Stimulated activated CD8-positive, alpha-beta memory T cell treated with anti-CD3 and anti-CD28 coated beads, Interleukin-4, amount 100 ng/mL, for 4 hours (primary cell): ENCODE measurements at regions not wholly inside any gene's neighbourhood (a gene's known extent, or its start where the extent isn't known, plus 50 kb on each side); places are given as distances from the start of the nearest gene placed in this dataset.

Source experiments
- DNase-seq, 2 donors: peaks; one replicate each; pipeline ENCODE4 v3.0.0-alpha.2; 2020; ENCODE audit warnings: low read depth in 2 of 2, low spot score in 1 of 2

DNA sequence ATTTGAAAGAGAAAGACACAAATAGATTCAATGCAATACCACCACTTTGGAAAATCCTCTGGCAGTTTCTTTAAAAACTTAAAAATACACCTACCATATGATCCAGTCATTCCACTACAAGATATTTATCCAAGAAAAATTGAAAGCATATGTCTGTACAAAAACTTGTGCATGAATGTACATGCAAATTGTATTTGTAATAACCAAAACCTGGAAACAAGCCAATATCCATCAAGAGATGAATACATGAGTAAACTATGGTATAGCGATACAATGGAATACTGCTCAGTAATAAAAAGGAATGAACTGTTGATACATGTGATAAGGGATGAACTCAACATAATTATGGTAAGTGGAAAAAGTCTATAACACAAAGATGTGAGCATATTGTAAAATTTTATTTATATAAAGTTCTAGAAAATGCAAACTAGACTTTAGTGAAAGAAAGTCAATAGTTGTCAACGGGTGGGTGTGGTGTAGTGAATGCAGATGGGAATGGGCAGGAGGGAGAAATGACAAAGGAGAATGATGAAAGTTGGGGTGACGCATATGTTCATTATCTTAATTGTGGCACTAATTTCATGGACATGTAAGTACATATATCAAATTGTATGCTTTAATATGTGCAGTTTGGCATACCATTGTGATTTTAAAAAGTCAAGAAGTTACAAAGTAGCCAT is 347.5 kb downstream of the SAMD5 start:
- DNase-seq = no peak

DNA sequence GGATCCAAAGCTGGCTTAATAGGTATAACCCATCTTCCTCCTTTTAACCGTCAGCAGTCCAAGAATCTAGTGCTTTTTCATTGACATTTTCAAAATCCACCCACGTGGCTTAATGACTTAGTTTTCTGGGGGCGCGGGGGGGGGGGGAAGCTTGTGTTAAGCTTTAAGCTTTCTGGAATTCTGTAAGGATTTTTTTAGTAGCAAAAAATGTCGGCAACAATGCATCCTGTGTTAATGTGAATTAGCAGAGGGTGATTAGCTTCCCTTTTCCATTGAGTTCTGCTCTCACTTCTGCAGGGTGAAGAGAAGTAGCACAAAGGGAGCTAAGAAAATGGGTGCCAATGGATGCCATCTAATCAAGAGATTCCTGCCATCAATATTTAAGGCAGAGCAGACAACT is 348.2 kb downstream of the SAMD5 start:
- DNase-seq = no peak

DNA sequence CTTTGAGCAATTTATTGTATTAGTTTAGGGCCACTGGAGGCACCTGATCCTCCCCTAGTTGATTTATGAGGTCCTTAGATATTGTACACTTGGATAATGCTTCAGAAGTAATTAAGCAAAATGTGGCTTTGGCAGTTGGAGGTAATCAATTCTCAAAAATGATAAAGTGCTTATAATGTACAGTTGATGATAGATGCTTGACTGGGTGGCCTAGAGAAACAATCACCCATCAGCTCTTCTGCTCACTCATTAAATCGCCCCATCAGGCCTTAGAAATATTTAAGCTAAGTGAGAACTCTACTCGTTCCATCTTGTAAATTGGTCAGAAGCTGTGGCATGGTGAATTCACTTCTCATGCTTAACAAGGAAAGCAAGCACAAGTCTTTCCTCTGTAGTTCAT is 349.9 kb downstream of the SAMD5 start:
- no peak for DNase-seq

DNA sequence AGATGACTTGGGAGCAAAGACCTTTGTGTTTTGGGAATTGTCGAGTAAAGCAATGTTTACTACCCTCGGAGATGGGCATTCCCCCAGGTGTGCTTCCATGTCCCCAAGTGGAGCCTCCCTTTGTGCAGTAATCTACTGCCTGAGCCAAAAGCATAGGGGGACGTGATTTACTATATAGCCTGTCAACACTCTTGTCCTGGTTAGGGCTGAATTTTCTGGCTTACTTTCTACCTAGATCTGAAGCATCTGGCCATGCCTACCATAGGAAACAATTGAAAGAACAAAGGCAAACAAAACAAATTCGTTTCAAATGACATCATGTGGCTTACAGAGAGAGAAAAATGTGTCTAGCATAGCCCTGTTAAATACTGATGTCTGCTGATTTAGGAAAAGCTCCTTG is 350.6 kb downstream of the SAMD5 start:
- no peak for DNase-seq

DNA sequence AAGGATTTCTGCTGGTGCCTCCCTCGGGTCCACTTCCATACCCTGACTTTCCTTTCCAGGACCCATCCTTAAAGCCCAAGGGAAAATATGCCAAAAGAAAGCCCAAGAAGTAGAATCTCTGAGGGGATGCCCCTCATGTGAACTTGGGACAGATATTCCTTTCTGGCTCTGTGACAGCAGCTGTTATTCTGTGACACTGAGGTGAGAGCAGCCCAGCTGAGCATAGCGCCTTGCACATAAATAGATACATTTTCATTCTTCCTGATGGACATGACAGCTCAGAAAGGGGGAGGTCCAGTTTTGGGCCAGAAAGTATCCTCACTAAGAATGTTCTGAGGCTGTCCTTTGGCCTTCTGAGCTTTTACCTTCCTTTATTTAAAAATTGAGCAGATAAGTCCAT is 353.2 kb downstream of the SAMD5 start:
- no peak for DNase-seq

DNA sequence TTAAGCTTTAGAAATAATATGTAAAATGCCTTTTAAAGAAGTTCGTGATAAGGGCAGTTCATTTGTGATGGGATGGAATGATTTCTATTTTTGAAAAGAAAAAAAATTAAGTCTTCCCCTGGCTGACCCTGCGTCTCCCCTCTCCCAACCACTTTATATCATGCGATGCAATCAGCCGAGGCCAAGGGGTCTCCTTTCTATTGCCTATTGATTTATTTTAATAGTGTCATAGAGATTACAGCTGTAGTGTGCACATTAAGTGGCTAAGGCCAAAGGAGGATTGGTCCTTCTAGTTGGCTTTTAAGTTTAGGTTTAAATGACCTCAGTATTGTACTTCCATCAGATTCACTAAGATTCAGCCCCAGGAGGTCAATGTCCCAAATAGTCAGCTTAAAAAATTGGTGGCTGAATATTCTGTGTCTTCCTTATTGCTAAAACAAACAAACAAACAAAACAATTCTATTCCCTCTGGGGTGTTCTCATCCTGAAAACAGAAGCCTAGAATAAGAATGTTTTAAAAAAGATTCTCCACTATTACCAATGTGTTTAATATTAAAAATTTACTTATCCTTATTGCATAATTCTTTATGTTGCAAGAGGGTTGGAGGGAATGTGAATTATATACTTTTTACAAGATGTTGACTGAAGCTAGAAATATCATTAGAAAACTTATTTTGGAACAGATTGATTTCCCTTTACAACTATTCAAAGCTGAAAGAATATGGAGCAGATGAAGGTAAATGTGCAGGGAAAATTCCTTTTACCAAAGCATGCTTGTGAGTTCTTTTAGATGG is 359.1 kb downstream of the SAMD5 start:
- no peak for DNase-seq

DNA sequence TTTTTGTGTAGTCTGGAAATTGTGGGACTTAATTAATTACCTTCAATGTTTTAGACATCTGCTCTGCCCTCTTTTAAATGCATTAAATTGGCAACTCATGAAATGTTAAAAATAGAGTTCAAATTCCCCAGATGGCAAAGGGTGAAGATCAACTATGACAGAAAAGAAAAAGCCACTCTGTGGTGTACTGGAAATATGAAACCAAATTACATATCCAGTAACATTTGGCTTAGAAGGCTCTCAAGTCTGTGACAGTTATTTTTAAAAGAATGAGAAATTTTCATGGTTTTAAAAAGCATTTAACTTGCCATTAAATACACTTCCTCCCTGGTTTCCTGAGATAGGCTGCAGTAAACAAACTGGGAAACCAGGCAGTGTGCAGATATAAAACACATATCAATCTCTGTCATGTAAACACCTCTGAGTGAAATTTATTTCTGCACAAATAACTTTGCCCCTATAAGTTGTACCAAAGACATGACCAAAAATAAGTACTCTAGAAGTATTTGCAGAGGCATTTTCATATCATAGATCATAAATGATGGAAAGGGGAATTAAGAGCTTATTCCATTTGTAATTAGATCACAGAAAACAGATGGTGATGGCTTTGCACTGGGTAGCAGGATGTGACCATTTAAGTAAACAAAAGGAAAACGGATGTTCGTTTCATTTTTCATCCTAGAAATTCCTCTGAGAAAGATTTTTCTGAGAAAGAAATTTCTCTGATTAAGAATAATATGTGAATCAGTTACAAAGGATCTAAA is 360.1 kb downstream of the SAMD5 start:
- DNase-seq = no peak

DNA sequence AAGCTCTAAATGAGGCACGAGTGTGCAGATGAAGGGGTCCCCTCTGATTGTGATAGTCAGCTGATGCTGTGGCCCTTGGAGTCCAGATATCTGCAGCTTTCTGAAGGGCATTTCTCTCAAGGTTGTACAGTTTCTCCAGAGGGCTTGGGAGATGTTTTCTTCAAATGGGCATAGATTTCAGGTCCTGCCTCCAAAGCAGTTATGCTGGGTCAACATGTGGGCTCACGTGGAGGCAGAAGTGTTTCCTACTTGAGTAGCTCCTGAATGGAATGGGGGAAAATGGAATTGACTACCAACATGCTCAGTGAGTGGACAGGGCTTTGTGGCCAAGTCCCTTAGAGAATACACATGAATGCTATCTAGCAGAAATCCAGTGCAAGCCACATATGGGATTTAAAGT is 360.7 kb downstream of the SAMD5 start:
- DNase-seq = no peak

DNA sequence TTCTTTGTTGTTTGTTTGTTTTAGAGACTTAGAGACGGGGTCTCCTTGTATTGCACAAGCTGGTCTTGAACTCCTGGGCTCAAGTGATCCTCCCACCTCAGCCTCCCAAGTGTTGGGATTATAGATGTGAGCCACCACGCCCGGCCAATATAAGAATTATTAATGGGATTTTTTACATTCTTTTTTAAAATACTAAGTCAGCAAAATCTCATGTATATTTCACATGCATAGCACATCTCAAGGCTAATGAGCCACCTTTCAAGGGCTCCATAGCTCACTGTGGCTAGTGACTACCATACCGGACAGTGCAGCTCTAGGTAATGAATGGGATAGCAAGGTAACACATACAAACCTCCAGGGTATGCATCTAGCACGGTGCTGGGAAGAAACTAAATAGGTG is 361.4 kb downstream of the SAMD5 start:
- no peak for DNase-seq

DNA sequence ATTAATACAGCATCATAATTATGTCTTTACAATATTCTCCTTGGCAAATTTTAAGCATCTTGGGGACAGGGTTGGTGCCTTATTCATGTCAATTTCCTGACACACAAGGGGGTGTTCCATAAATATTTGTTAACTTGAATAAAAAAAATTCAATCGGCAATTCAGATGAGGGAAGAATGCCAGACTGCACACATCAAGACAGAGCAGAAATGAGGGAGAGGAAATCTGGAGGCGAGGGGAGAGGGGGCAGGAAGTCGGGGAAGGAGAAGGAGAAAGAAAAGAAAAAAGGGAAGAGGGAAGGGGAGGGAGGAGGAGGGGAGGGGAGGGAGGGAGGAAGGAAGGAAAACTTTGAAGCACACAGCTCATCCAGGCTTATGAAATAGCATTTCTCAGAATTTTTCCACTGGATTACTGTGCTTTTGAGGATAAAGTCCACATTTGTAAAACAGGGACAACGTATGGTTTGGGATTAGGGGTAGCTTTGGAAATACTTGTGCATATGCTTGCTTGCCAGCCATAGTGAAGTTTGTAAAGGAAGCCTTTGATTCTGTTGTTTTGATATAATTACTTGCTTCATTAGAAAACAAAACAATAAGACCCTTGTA is 362.1 kb downstream of the SAMD5 start:
- no peak for DNase-seq

DNA sequence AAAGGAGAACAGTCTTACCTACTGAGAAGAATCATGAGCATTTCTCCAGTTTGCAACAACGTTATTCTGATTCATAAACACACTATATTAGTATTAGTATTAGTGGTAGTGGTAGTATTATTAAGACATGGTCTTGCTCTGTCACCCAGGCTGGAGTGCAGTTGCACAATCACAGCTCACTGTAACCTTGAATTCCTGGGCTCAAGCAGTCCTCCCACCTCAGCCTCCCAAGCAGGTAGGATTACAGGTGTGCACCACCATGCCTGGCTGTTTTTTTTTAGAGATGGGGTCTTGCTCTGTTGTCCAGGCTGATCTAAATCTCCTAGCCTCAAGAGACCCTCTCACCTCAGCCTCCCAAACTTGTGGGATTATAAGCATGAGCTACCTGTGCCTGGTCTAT is 363.5 kb downstream of the SAMD5 start:
- no peak for DNase-seq

DNA sequence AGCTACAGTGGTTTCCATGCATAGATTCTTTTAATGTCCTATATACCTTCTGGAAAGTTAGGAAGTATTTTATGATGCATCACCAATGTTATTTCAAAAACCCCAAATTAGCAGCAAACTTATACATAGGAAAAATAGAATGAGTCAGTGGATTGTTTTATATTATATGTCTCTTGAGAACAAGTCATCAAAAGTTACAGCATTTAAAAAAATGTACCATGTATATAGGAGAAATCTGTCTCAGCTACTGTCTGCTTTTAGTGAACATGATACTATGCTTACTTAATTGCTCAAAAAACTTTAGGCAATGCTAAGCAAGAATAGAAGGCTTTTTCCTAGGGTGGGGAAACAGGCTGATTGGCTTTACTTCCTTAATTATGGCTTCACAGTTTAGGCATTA is 365.3 kb downstream of the SAMD5 start:
- no peak for DNase-seq

DNA sequence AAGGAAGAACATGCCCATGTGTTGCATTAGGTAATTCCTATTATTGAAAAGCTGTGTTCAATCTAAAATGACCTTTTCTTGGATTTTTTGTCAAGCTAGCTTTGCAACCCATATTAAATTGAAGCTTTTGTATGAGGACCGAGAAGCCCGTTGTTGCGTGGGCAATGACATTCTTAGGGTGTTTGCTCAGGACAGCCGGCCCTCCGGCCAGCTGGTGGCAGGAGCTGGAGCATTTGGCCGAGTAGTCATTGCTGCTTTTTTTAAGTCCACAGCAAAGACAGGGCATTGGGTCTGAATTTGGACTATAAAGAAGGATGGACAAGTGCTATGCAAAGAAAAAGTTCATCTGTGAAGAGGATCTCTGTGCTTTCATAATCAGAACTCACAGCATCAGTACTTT is 365.8 kb downstream of the SAMD5 start:
- DNase-seq = no peak

DNA sequence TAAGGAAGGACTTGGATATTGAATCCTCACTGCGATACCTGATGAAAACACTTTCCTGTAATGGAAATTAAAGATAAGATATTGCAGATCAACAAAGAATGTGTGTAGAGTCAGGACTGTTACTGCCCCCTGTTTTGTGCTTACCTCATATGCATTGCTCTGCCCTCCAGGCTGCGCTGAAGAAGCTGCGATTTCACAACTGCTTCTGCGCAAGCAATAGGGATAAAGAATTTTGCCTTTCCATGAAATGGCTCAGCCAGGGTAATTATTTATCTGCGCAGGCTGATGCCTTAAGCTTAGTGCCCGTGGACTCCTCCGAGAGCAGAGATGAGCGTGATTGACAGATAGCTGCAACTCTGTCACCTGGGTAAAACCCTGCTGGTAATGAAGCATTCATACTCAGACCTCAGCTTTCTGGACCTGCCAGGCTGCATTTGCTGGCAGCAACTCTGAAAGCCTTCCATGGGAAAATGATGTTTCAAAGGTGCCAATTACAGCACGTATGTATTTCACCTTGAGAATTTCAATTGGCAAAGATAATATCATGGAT is 370.6 kb downstream of the SAMD5 start:
- DNase-seq = no peak

DNA sequence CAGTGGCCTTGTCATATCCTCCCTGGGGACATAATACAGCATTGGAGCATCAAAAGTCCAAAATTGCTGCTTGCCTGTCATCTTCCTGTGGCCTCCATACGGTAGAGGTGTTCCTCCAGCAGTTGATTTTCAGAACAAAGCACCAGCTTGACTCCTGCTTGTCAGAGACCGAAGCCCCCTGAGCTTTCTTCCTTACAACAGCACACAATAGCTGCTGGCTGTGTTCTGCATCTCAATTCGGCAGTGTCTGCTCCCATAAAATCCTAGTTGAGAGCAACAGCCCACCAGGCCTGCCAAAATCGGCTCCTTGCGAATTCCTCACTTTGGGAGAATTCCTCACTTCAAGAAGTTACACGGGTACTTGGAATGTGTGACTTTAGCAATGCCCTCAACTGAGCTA is 372.9 kb downstream of the SAMD5 start:
- no peak for DNase-seq

DNA sequence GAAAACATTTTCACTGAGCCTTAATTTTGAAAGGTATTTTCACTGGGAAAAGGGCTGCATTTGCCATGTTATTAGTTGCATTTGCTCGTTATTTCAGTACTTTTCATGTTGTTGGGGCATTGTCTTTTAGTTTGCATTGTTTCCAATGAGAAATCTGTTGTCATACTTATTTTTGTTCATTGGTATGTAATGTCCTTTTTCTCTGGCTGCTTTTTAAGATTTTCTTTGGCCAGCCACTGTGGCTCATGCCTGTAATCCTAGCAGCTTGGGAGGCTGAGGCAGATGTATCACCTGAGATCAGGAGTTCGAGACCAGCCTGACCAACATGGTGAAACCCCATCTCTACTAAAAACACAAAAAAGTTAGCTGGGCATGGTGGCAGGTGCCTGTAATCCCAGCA is 379.9 kb downstream of the SAMD5 start:
- no peak for DNase-seq

DNA sequence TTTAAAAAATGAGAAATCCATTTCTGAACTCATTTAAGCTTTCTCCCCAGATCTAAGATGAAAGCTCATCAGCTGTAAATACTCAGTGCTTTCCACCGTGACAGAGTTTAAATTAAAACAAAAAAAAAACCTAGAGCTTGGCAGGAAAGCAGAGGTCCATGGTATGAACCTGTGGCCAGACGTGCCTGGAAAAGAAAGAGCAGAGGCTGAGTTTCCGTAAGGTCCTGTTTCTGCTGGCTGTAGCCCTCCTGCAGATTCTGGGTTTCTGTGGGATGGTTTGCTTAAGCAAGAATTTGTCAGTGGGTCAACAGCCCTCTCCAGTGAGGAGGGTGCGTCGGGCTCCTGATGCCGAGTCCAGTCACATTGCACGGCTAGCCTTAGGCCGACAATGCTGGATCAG is 383.2 kb downstream of the SAMD5 start:
- DNase-seq = no peak

DNA sequence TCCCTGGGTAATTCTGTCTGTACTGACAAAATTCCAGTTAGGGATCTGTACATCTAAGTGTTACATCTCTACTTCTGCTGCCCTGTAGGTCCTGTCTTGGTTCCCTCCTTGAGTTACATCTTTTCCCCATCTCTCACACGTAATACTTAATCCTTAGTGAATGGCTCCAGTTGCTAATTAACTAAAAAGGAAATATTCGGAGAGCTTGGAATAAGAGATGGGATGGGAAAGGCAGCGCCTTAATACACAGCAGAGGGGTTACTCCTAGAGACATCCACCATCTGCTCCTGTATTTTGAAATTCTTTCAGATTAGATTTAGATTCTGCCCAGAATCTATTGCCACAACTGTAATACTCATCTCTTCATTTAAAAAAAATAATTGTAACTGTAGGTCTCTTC is 384.0 kb downstream of the SAMD5 start:
- DNase-seq = no peak

DNA sequence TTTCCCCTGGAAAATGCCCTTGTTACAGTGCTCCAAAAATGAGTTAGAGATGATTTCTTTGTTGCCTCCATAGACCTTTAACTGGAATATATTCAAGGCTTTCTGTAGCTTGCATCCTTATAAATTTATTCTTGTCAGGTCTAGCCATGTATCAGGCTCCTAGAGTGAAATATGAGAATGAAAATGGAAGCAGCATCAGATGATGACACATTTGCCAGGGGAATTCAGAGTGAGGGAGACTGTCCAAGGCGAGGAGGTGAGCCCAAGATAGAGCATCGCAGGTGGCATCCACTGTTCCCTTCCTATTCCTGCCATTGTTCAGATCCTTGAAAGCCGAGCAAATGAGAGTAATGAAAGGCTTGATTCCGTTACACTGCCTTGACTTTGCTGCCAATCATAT is 386.8 kb downstream of the SAMD5 start:
- no peak for DNase-seq

DNA sequence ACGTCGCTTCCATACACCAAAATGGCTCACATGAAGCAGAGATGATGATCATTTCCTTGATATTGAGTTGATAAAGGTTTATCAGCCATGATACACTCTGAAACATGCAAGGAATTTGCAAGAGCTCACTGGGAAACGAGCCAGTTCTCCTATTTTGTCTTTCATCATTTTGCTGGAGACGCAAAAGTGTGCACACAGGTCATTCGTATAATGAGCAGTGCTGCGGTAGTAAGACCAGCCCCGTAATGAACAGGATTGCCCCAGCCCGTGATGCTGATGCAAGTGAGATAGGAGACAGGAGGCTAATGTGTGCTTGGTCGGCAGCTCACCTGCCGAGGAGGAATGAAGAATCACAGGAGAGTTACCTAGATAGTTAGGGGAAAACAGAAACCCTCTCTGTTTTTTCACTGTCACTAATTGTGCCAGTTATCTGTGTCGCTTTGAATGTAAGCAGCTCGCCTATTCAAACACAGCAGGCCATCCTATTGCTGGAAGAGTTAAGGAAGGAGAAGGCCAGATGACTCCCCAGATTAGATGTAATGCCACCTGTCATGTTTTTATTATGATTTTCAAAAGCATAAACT is 391.8 kb downstream of the SAMD5 start:
- DNase-seq = no peak

DNA sequence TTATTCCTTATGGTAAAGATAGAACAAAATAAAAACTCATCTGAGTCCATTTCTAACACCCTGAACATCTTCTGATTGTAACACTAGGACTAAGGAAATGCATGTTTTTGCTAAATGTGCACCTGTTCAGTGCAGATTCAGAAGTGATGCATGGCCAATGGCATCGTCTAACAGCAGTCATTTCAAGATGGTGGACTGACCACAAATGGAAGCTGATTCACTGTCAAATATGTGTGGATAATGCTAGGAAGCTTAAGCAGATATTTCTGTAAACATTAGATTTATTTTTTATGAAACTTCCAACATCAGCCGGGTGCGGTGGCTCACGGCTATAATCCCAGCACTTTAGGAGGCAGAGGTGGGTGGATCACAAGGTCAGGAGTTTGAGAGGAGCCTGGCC is 394.8 kb downstream of the SAMD5 start:
- DNase-seq = no peak
